ENCODE measurements at regions not wholly inside any gene's neighbourhood (a gene's known extent, or its start where the extent isn't known, plus 50 kb on each side); places are given as distances from the start of the nearest gene placed in this dataset.
"Not testable (repeated sequence)": the region's sequence is repeated elsewhere in the genome, so short reads cannot be mapped to it uniquely, and the experiment has no call there.

GRCh38 chr4:19575924-19576323 is 675.8 kb upstream of the SLIT2 start:
- Histone ChIP-seq H3K9me3 (ENCODE audit: control insufficient read depth in 1 of 2, low read length in 2 of 2) (no peaks in the 10 kb centered on the region), H3K27me3 (ENCODE audit: insufficient read depth, low read length) (no peaks in the 10 kb centered on the region), H3K4me3 (ENCODE audit: low read length in 2 of 2) (no peak overlapping the region), H3K4me1 (ENCODE audit: insufficient read depth, low read length) (no peaks in the 10 kb centered on the region), H3K27ac (ENCODE audit: low read depth, low read length) (no peak overlapping the region), H3K36me3 (ENCODE audit: insufficient read depth, low read length) (no peaks in the 10 kb centered on the region)
- ChIA-PET CTCF (ENCODE audit: partially characterized antibody) (no interaction called here), POLR2A (ENCODE audit: partially characterized antibody) (no interaction called here)
- Mint-ChIP-seq H3K9me3 (peaks cover 2 to 20% (median 7%) of the 10 kb centered on the region in 8 donors), H3K4me3 (no peak overlapping the region), H3K27ac (no peak overlapping the region), H3K4me1 (no peaks in the 10 kb centered on the region), H3K27me3 (no peaks in the 10 kb centered on the region), H3K36me3 (no peaks in the 10 kb centered on the region)
- intact Hi-C loops (cut with micrococcal nuclease) = no loop called here
- no peak for DNase-seq

GRCh38 chr4:19566041-19566440 is 685.7 kb upstream of the SLIT2 start:
- no peak overlapping the region for H3K27ac Mint-ChIP-seq
- no peaks in the 10 kb centered on the region for H3K4me1 Mint-ChIP-seq
- ChIA-PET CTCF (ENCODE audit: partially characterized antibody) (no interaction called here), POLR2A (ENCODE audit: partially characterized antibody) (no interaction called here)
- intact Hi-C loops (cut with micrococcal nuclease) = no loop called here
- H3K9me3 ChIP-seq (ENCODE audit: control insufficient read depth in 1 of 2, low read length in 2 of 2) = no peaks in the 10 kb centered on the region
- no peaks in the 10 kb centered on the region for H3K36me3 ChIP-seq (ENCODE audit: insufficient read depth, low read length)
- no peaks in the 10 kb centered on the region for H3K27me3 Mint-ChIP-seq
- no peaks in the 10 kb centered on the region for H3K36me3 Mint-ChIP-seq
- H3K4me3 ChIP-seq (ENCODE audit: low read length in 2 of 2) = no peak overlapping the region
- DNase-seq = no peak
- no peaks in the 10 kb centered on the region for H3K4me1 ChIP-seq (ENCODE audit: insufficient read depth, low read length)
- H3K9me3 Mint-ChIP-seq = peaks cover 2 to 18% (median 9%) of the 10 kb centered on the region in 8 donors
- no peak overlapping the region for H3K27ac ChIP-seq (ENCODE audit: low read depth, low read length)
- H3K4me3 Mint-ChIP-seq = no peak overlapping the region
- no peaks in the 10 kb centered on the region for H3K27me3 ChIP-seq (ENCODE audit: insufficient read depth, low read length)

- Mint-ChIP-seq H3K4me1 (no peaks in the 10 kb centered on the region), H3K36me3 (no peaks in the 10 kb centered on the region), H3K27me3 (no peaks in the 10 kb centered on the region), H3K4me3 (no peak overlapping the region), H3K27ac (no peak overlapping the region), H3K9me3 (peaks cover 0 to 18% (median 10%) of the 10 kb centered on the region in 8 donors)
- H3K4me1 ChIP-seq (ENCODE audit: insufficient read depth, low read length) = no peaks in the 10 kb centered on the region
- H3K9me3 ChIP-seq (ENCODE audit: control insufficient read depth in 1 of 2, low read length in 2 of 2) = peaks cover 0 to under 1% of the 10 kb centered on the region in 2 donors
- H3K27ac ChIP-seq (ENCODE audit: low read depth, low read length) = no peak overlapping the region
- ChIA-PET POLR2A (ENCODE audit: partially characterized antibody) (no interaction called here), CTCF (ENCODE audit: partially characterized antibody) (no interaction called here)
- DNase-seq = no peak
- no peaks in the 10 kb centered on the region for H3K27me3 ChIP-seq (ENCODE audit: insufficient read depth, low read length)
- intact Hi-C loops (cut with micrococcal nuclease) = no loop called here
- no peaks in the 10 kb centered on the region for H3K36me3 ChIP-seq (ENCODE audit: insufficient read depth, low read length)
- H3K4me3 ChIP-seq (ENCODE audit: low read length in 2 of 2) = no peak overlapping the region
Measured at GRCh38 chr4:19562456-19562855, 689.2 kb upstream of the SLIT2 start.

GRCh38 chr4:19557161-19557560 is 694.5 kb upstream of the SLIT2 start:
- intact Hi-C loops (cut with micrococcal nuclease) = no loop called here
- CTCF ChIA-PET (ENCODE audit: partially characterized antibody) = no interaction called here

GRCh38 chr4:19556276-19556675 is 695.4 kb upstream of the SLIT2 start:
- CTCF ChIA-PET (ENCODE audit: partially characterized antibody); H3K9me3 ChIP-seq (ENCODE audit: control insufficient read depth in 1 of 2, low read length in 2 of 2); H3K4me3 Mint-ChIP-seq; H3K36me3 Mint-ChIP-seq; H3K4me1 ChIP-seq (ENCODE audit: insufficient read depth, low read length); H3K27ac ChIP-seq (ENCODE audit: low read depth, low read length); H3K27me3 Mint-ChIP-seq; intact Hi-C loops (cut with micrococcal nuclease); H3K27me3 ChIP-seq (ENCODE audit: insufficient read depth, low read length); H3K36me3 ChIP-seq (ENCODE audit: insufficient read depth, low read length); DNase-seq; H3K4me1 Mint-ChIP-seq; H3K4me3 ChIP-seq (ENCODE audit: low read length in 2 of 2); POLR2A ChIA-PET (ENCODE audit: partially characterized antibody): not testable (repeated sequence)
- Mint-ChIP-seq H3K27ac (peak overlapping the region in 1 of 7 donors; percentile 3), H3K9me3 (peaks cover 0 to 29% (median 15%) of the 10 kb centered on the region in 8 donors)

More at GRCh38 chr4:19557161-19557560, 694.5 kb upstream of the SLIT2 start:
- Mint-ChIP-seq H3K4me1 (no peaks in the 10 kb centered on the region), H3K36me3 (no peaks in the 10 kb centered on the region), H3K27ac (no peak overlapping the region), H3K27me3 (no peaks in the 10 kb centered on the region), H3K4me3 (no peak overlapping the region), H3K9me3 (peaks cover 0 to 32% (median 15%) of the 10 kb centered on the region in 8 donors)
- H3K4me3 ChIP-seq (ENCODE audit: low read length in 2 of 2) = no peak overlapping the region
- POLR2A ChIA-PET (ENCODE audit: partially characterized antibody) = no interaction called here
- H3K27me3 ChIP-seq (ENCODE audit: insufficient read depth, low read length) = no peaks in the 10 kb centered on the region
- DNase-seq = no peak
- no peaks in the 10 kb centered on the region for H3K4me1 ChIP-seq (ENCODE audit: insufficient read depth, low read length)
- H3K36me3 ChIP-seq (ENCODE audit: insufficient read depth, low read length) = no peaks in the 10 kb centered on the region
- no peak overlapping the region for H3K27ac ChIP-seq (ENCODE audit: low read depth, low read length)
- H3K9me3 ChIP-seq (ENCODE audit: control insufficient read depth in 1 of 2, low read length in 2 of 2) = peaks cover 0 to 4% of the 10 kb centered on the region in 2 donors

- intact Hi-C loops (cut with micrococcal nuclease) = no loop called here
- CTCF ChIA-PET (ENCODE audit: partially characterized antibody) = no interaction called here
- Histone ChIP-seq H3K27ac (ENCODE audit: low read depth, low read length) (no peak overlapping the region), H3K36me3 (ENCODE audit: insufficient read depth, low read length) (no peaks in the 10 kb centered on the region), H3K4me3 (ENCODE audit: low read length in 2 of 2) (no peak overlapping the region), H3K27me3 (ENCODE audit: insufficient read depth, low read length) (no peaks in the 10 kb centered on the region), H3K4me1 (ENCODE audit: insufficient read depth, low read length) (no peaks in the 10 kb centered on the region), H3K9me3 (ENCODE audit: control insufficient read depth in 1 of 2, low read length in 2 of 2) (no peaks in the 10 kb centered on the region)
- peaks cover 0 to 23% (median 8%) of the 10 kb centered on the region in 8 donors for H3K9me3 Mint-ChIP-seq
- no peak overlapping the region for H3K4me3 Mint-ChIP-seq
- H3K27me3 Mint-ChIP-seq = no peaks in the 10 kb centered on the region
- no peaks in the 10 kb centered on the region for H3K36me3 Mint-ChIP-seq
- POLR2A ChIA-PET (ENCODE audit: partially characterized antibody) = no interaction called here
- DNase-seq = no peak
- no peaks in the 10 kb centered on the region for H3K4me1 Mint-ChIP-seq
- no peak overlapping the region for H3K27ac Mint-ChIP-seq
Measured at GRCh38 chr4:19547463-19547862, 704.2 kb upstream of the SLIT2 start.

- H3K27me3 Mint-ChIP-seq = no peaks in the 10 kb centered on the region
- Histone ChIP-seq H3K36me3 (ENCODE audit: insufficient read depth, low read length) (no peaks in the 10 kb centered on the region), H3K27me3 (ENCODE audit: insufficient read depth, low read length) (no peaks in the 10 kb centered on the region), H3K4me3 (ENCODE audit: low read length in 2 of 2) (no peak overlapping the region), H3K4me1 (ENCODE audit: insufficient read depth, low read length) (no peaks in the 10 kb centered on the region), H3K27ac (ENCODE audit: low read depth, low read length) (no peak overlapping the region), H3K9me3 (ENCODE audit: control insufficient read depth in 1 of 2, low read length in 2 of 2) (no peaks in the 10 kb centered on the region)
- POLR2A ChIA-PET (ENCODE audit: partially characterized antibody) = no interaction called here
- CTCF ChIA-PET (ENCODE audit: partially characterized antibody) = no interaction called here
- H3K27ac Mint-ChIP-seq = no peak overlapping the region
- H3K4me1 Mint-ChIP-seq = no peaks in the 10 kb centered on the region
- no peak for DNase-seq
- no peak overlapping the region for H3K4me3 Mint-ChIP-seq
- peaks cover 0 to 23% (median 12%) of the 10 kb centered on the region in 8 donors for H3K9me3 Mint-ChIP-seq
- intact Hi-C loops (cut with micrococcal nuclease) = no loop called here
- no peaks in the 10 kb centered on the region for H3K36me3 Mint-ChIP-seq
Measured at GRCh38 chr4:19544446-19545125, 707.1 kb upstream of the SLIT2 start.

Data from CD4-positive, alpha-beta memory T cell (primary cell).